WTC11 (cell line): ENCODE measurements at regions not wholly inside any gene's neighbourhood (a gene's known extent, or its start where the extent isn't known, plus 50 kb on each side); places are given as distances from the start of the nearest gene placed in this dataset.
A peak's percentile ranks its signal among the peaks of the same experiment; 100 is the strongest.

Source experiments
- ATAC-seq: fragments of 200-7000 bp; cut with Tn5 transposase; 2 replicates; pipeline ENCODE4 v1.10.0; 2021; ENCODE audit warnings: mild to moderate bottlenecking, moderate library complexity
- CTCF ChIA-PET: fragments of 300-600 bp; sonication (Branson Sonifier 250); formaldehyde crosslinking; loops from one replicate; lab custom pipeline; 2021; ENCODE audit warnings: antibody characterized with exemption; lab: Charles Lee
- POLR2A ChIA-PET: fragments of 350-600 bp; sonication (Branson Sonifier 250); formaldehyde crosslinking; loops from one replicate; lab custom pipeline; 2021; ENCODE audit warnings: antibody characterized with exemption; lab: Charles Lee
- DNase-seq: peaks from one replicate; pipeline ENCODE4 v3.0.0; 2021; ENCODE audit warnings: low spot score
- H3K27ac Mint-ChIP-seq: 2 replicates; pipeline ENCODE4 v1.8.0; 2021; ENCODE audit warnings: mixed read lengths
- H3K27me3 Mint-ChIP-seq: 2 replicates; pipeline ENCODE4 v1.8.0; 2021; ENCODE audit warnings: low read depth, mild to moderate bottlenecking, moderate library complexity, mixed read lengths
- H3K36me3 Mint-ChIP-seq: 2 replicates; pipeline ENCODE4 v1.8.0; 2021; ENCODE audit warnings: mixed read lengths
- H3K4me1 Mint-ChIP-seq: 2 replicates; pipeline ENCODE4 v1.8.0; 2022; ENCODE audit warnings: mixed read lengths
- H3K4me3 Mint-ChIP-seq: 2 replicates; pipeline ENCODE4 v1.8.0; 2021; ENCODE audit warnings: mild to moderate bottlenecking, moderate library complexity, mixed read lengths
- H3K9me3 Mint-ChIP-seq: 2 replicates; pipeline ENCODE4 v1.8.0; 2021; ENCODE audit warnings: mixed read lengths
- CBFB ChIP-seq: sonication (generic); formaldehyde crosslinking; IDR thresholded peaks from 2 replicates; pipeline ENCODE4 v1.8.1; 2022; ENCODE audit warnings: mild to moderate bottlenecking, low read depth, missing genetic modification reagents
- FOXK1 ChIP-seq: sonication (generic); formaldehyde crosslinking; IDR thresholded peaks from 2 replicates; pipeline ENCODE4 v1.8.0; 2022; ENCODE audit warnings: mild to moderate bottlenecking, moderate library complexity, missing genetic modification reagents
- JAZF1 ChIP-seq: fragments of 250-450 bp; sonication (Bioruptor Pico); IDR thresholded peaks from 2 replicates; pipeline ENCODE4 v1.9.0; 2021; ENCODE audit warnings: moderate library complexity, mild to moderate bottlenecking, inconsistent platforms
- JUN ChIP-seq: sonication (generic); formaldehyde crosslinking; IDR thresholded peaks from 2 replicates; pipeline ENCODE4 v1.8.0; 2023; ENCODE audit warnings: mild to moderate bottlenecking, missing genetic modification reagents
- NR1H2 ChIP-seq: sonication (generic); formaldehyde crosslinking; IDR thresholded peaks from 2 replicates; pipeline ENCODE4 v1.9.0; 2021; ENCODE audit warnings: mild to moderate bottlenecking, moderate library complexity, missing genetic modification reagents
- USF1 ChIP-seq: sonication (generic); formaldehyde crosslinking; IDR thresholded peaks from 2 replicates; pipeline ENCODE4 v1.8.0; 2022; ENCODE audit warnings: mild to moderate bottlenecking, missing genetic modification reagents
- ZBTB21 ChIP-seq: sonication (generic); formaldehyde crosslinking; IDR thresholded peaks from 2 replicates; pipeline ENCODE4 v1.8.1; 2023; ENCODE audit warnings: mild to moderate bottlenecking, missing genetic modification reagents, borderline replicate concordance
- ZNF281 ChIP-seq: sonication (generic); formaldehyde crosslinking; IDR thresholded peaks from 2 replicates; pipeline ENCODE4 v1.8.0; 2023; ENCODE audit warnings: mild to moderate bottlenecking, missing genetic modification reagents
- ZNF512 ChIP-seq: sonication (generic); formaldehyde crosslinking; IDR thresholded peaks from 2 replicates; pipeline ENCODE4 v1.8.1; 2022; ENCODE audit warnings: missing genetic modification reagents, borderline replicate concordance
- ZNF671 ChIP-seq: fragments of 250-450 bp; sonication (Bioruptor Pico); IDR thresholded peaks from 2 replicates; pipeline ENCODE4 v1.8.0; 2021; ENCODE audit warnings: mild to moderate bottlenecking
- TF ChIP-seq, protein P1 (sequence below): sonication (generic); formaldehyde crosslinking; conservative IDR thresholded peaks from 2 replicates; pipeline ENCODE4 v1.8.1; 2022; ENCODE audit warnings: mild to moderate bottlenecking, missing genetic modification reagents
- TF ChIP-seq, protein P2 (sequence below): sonication (generic); formaldehyde crosslinking; IDR thresholded peaks from 2 replicates; pipeline ENCODE4 v1.8.0; 2023; ENCODE audit warnings: missing genetic modification reagents, mild to moderate bottlenecking, borderline replicate concordance
- TF ChIP-seq, protein P3 (sequence below): sonication (generic); formaldehyde crosslinking; IDR thresholded peaks from 2 replicates; pipeline ENCODE4 v1.8.1; 2022; ENCODE audit warnings: low read depth, missing genetic modification reagents, borderline replicate concordance
- TF ChIP-seq, protein P4 (sequence below): fragments of 250-450 bp; sonication (Bioruptor Pico); IDR thresholded peaks from 2 replicates; pipeline ENCODE4 v1.9.0; 2021; ENCODE audit warnings: mild to moderate bottlenecking
- TF ChIP-seq, protein P5 (sequence below): sonication (generic); formaldehyde crosslinking; IDR thresholded peaks from 2 replicates; pipeline ENCODE4 v1.8.0; 2022; ENCODE audit warnings: missing genetic modification reagents
- TF ChIP-seq, protein P6 (sequence below): fragments of 250-450 bp; sonication (Bioruptor Pico); IDR thresholded peaks from 2 replicates; pipeline ENCODE4 v1.8.0; 2021; ENCODE audit warnings: mild to moderate bottlenecking

DNA sequence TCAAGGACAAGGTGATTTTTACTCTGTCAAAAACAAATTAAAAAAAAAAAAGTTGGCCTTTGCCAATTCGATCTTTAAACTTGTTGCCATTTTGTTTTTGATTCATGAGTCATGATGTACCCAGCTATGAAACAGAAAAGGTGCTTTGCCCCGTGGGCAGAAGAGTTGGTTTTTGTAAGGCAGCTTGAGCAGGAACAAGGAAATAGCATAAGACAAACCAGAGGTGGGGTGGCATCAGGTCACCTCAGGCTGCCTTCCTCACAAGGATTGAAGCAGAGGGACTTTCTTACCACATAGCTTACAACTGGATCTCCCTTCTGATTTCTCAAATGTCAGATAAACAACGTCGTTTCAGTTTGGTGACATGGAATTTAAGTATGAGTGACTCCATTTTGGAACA lies 123.8 kb downstream of the ARL4C start:
- H3K4me1 Mint-ChIP-seq, result peaks cover 28% of the 10 kb centered on the region
- H3K36me3 Mint-ChIP-seq, result no peaks in the 10 kb centered on the region
- no peaks in the 10 kb centered on the region for H3K9me3 Mint-ChIP-seq
- TF ChIP-seq NR1H2 (CRISPR knock-in tag), result no peak
- TF ChIP-seq JAZF1 (CRISPR knock-in tag), result no peak
- TF ChIP-seq, protein P1, sequence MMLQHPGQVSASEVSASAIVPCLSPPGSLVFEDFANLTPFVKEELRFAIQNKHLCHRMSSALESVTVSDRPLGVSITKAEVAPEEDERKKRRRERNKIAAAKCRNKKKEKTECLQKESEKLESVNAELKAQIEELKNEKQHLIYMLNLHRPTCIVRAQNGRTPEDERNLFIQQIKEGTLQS (CRISPR knock-in tag), result no peak
- no peak for TF ChIP-seq ZNF281 (CRISPR knock-in tag)
- TF ChIP-seq, protein P2, sequence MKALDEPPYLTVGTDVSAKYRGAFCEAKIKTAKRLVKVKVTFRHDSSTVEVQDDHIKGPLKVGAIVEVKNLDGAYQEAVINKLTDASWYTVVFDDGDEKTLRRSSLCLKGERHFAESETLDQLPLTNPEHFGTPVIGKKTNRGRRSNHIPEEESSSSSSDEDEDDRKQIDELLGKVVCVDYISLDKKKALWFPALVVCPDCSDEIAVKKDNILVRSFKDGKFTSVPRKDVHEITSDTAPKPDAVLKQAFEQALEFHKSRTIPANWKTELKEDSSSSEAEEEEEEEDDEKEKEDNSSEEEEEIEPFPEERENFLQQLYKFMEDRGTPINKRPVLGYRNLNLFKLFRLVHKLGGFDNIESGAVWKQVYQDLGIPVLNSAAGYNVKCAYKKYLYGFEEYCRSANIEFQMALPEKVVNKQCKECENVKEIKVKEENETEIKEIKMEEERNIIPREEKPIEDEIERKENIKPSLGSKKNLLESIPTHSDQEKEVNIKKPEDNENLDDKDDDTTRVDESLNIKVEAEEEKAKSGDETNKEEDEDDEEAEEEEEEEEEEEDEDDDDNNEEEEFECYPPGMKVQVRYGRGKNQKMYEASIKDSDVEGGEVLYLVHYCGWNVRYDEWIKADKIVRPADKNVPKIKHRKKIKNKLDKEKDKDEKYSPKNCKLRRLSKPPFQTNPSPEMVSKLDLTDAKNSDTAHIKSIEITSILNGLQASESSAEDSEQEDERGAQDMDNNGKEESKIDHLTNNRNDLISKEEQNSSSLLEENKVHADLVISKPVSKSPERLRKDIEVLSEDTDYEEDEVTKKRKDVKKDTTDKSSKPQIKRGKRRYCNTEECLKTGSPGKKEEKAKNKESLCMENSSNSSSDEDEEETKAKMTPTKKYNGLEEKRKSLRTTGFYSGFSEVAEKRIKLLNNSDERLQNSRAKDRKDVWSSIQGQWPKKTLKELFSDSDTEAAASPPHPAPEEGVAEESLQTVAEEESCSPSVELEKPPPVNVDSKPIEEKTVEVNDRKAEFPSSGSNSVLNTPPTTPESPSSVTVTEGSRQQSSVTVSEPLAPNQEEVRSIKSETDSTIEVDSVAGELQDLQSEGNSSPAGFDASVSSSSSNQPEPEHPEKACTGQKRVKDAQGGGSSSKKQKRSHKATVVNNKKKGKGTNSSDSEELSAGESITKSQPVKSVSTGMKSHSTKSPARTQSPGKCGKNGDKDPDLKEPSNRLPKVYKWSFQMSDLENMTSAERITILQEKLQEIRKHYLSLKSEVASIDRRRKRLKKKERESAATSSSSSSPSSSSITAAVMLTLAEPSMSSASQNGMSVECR (CRISPR knock-in tag), result no peak
- no peak for TF ChIP-seq USF1
- H3K27me3 Mint-ChIP-seq, result peaks cover 4% of the 10 kb centered on the region; the same call in 1 of the 2 replicates
- ChIA-PET CTCF (interaction anchor here (0.7 to 0.8 kb wide), 2 partner anchors 84 to 129 kb away, joined by 3 read pairs; no protein-coding TSS in a partner anchor), POLR2A (no interaction called here)
- ATAC-seq, result no peak
- DNase-seq, result no peak
- no peak overlapping the region for H3K27ac Mint-ChIP-seq
- no peak overlapping the region for H3K4me3 Mint-ChIP-seq

GRCh38 chr2:234372506-234372905 lies 124.4 kb downstream of the ARL4C start:
- DNase-seq, result no peak
- ATAC-seq, result no peak
- H3K4me3 Mint-ChIP-seq, result no peak overlapping the region
- H3K27ac Mint-ChIP-seq, result peak overlapping the region; percentile 44; the same call in 1 of the 2 replicates
- POLR2A ChIA-PET, result no interaction called here
- H3K27me3 Mint-ChIP-seq, result peaks cover 4% of the 10 kb centered on the region; the same call in 1 of the 2 replicates
- peaks cover 22% of the 10 kb centered on the region for H3K4me1 Mint-ChIP-seq
- CTCF ChIA-PET, result interaction anchor here (0.7 kb wide), 1 partner anchor 130 kb away, joined by 3 read pairs; no protein-coding TSS in a partner anchor
- H3K9me3 Mint-ChIP-seq, result no peaks in the 10 kb centered on the region
- H3K36me3 Mint-ChIP-seq, result no peaks in the 10 kb centered on the region
- TF ChIP-seq, protein P3, sequence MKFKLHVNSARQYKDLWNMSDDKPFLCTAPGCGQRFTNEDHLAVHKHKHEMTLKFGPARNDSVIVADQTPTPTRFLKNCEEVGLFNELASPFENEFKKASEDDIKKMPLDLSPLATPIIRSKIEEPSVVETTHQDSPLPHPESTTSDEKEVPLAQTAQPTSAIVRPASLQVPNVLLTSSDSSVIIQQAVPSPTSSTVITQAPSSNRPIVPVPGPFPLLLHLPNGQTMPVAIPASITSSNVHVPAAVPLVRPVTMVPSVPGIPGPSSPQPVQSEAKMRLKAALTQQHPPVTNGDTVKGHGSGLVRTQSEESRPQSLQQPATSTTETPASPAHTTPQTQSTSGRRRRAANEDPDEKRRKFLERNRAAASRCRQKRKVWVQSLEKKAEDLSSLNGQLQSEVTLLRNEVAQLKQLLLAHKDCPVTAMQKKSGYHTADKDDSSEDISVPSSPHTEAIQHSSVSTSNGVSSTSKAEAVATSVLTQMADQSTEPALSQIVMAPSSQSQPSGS, result no peak
- TF ChIP-seq ZNF512 (CRISPR knock-in tag) (no peak), USF1 (no peak), JUN (CRISPR knock-in tag) (no peak), FOXK1 (CRISPR knock-in tag) (no peak), CBFB (CRISPR knock-in tag) (no peak), ZNF671 (no peak), ZBTB21 (CRISPR knock-in tag) (no peak)
- TF ChIP-seq, protein P4, sequence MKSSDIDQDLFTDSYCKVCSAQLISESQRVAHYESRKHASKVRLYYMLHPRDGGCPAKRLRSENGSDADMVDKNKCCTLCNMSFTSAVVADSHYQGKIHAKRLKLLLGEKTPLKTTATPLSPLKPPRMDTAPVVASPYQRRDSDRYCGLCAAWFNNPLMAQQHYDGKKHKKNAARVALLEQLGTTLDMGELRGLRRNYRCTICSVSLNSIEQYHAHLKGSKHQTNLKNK, result no peak
- TF ChIP-seq, protein P5, sequence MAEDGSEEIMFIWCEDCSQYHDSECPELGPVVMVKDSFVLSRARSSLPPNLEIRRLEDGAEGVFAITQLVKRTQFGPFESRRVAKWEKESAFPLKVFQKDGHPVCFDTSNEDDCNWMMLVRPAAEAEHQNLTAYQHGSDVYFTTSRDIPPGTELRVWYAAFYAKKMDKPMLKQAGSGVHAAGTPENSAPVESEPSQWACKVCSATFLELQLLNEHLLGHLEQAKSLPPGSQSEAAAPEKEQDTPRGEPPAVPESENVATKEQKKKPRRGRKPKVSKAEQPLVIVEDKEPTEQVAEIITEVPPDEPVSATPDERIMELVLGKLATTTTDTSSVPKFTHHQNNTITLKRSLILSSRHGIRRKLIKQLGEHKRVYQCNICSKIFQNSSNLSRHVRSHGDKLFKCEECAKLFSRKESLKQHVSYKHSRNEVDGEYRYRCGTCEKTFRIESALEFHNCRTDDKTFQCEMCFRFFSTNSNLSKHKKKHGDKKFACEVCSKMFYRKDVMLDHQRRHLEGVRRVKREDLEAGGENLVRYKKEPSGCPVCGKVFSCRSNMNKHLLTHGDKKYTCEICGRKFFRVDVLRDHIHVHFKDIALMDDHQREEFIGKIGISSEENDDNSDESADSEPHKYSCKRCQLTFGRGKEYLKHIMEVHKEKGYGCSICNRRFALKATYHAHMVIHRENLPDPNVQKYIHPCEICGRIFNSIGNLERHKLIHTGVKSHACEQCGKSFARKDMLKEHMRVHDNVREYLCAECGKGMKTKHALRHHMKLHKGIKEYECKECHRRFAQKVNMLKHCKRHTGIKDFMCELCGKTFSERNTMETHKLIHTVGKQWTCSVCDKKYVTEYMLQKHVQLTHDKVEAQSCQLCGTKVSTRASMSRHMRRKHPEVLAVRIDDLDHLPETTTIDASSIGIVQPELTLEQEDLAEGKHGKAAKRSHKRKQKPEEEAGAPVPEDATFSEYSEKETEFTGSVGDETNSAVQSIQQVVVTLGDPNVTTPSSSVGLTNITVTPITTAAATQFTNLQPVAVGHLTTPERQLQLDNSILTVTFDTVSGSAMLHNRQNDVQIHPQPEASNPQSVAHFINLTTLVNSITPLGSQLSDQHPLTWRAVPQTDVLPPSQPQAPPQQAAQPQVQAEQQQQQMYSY (CRISPR knock-in tag), result no peak
- TF ChIP-seq, protein P6, sequence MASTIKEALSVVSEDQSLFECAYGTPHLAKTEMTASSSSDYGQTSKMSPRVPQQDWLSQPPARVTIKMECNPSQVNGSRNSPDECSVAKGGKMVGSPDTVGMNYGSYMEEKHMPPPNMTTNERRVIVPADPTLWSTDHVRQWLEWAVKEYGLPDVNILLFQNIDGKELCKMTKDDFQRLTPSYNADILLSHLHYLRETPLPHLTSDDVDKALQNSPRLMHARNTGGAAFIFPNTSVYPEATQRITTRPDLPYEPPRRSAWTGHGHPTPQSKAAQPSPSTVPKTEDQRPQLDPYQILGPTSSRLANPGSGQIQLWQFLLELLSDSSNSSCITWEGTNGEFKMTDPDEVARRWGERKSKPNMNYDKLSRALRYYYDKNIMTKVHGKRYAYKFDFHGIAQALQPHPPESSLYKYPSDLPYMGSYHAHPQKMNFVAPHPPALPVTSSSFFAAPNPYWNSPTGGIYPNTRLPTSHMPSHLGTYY (CRISPR knock-in tag), result no peak
